Islet of Langerhans (tissue), 1 donor: ENCODE measurements at regions not wholly inside any gene's neighbourhood (a gene's known extent, or its start where the extent isn't known, plus 50 kb on each side); places are given as distances from the start of the nearest gene placed in this dataset.
A peak's percentile ranks its signal among the peaks of the same experiment; 100 is the strongest.

Source experiments
- FAIRE-seq: peaks from one replicate; lab custom pipeline; 2011; peaks lifted over from hg19 to GRCh38; lab: Jason Lieb, UNC

GRCh38 chr2:16890081-16890480 is 224.4 kb upstream of the CYRIA start:
- FAIRE-seq, result no peak

GRCh38 chr2:16885027-16885426 is 219.4 kb upstream of the CYRIA start:
- FAIRE-seq, result no peak

DNA sequence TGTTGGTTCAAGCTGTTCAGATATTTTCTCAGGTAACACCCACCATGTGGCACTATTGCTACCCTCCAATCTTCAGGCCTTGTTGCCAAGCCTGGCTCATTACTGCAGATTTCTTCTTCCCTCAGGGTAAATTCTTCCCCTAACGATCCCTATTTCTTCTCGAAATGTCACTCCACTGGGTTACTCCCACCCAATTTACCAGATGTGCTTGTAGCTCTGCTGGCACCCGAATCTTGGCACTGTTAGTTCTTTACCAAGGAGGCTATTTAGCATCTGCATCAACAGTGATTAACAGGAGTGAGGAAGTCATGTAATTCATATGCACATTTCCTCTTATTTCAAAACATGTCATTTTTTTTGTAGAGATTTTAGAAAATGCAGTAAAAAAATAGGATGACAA is 217.1 kb upstream of the CYRIA start:
- no peak for FAIRE-seq

- FAIRE-seq, result no peak
Observed at GRCh38 chr2:16881122-16881521, 215.5 kb upstream of the CYRIA start.

DNA sequence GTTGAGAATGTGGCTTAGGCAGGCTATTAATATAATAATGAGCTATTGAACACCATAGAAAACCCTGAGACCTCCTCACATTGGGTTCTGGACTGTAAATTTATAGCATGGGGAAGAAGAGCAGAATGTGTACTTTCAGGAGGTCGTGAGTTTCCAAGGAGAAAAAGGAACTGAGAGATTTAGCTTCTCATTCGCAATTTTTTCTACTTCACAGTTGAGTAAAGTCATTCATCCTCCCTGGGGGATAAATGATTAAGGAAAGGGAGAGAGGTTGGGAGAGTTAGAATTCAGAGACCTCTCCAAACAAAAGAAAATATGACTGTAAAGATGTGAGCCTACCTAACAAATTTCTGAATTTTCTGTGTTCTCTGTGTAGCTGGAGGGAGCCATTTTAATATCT is 205.8 kb upstream of the CYRIA start:
- no peak for FAIRE-seq

- no peak for FAIRE-seq
Observed at GRCh38 chr2:16870491-16871076, 204.9 kb upstream of the CYRIA start.

DNA sequence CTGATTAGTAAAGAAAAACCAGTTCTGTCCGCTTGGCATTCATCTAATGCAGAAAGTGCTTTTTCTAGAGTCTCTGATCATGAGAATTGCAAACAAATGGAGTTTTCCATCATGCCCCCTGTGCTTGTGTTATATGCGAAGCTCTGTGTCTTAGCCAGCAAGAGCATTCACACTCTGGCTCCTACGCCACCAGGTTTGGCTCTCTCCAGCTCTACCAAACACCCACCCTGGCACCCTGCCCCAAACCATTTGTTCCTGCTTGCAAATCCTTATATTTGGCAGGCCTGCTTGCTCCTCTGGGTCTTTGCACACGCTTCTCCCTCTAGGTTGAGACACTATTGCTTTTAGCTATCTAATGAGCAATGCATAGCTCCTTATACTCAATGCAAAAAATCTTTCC is 204.1 kb upstream of the CYRIA start:
- FAIRE-seq, result no peak

DNA sequence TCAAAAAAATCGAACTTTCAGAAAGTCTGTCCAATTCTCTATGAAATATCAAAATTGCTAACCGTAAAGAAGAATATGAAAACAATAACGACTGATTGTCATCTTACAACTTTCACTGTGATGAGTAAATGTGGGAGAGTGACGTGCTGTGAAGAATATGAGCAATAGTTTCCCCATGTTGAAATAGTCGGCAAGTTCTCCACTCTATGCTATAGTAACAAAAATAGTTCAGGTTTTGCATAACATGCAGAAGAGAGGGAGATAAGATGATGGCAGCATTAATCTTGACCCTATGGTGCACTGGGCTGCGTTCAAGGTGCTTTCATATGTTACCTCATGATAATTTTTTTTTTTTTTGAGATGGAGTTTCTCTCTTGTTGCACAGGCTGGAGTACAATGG is 196.8 kb upstream of the CYRIA start:
- FAIRE-seq, result no peak

DNA sequence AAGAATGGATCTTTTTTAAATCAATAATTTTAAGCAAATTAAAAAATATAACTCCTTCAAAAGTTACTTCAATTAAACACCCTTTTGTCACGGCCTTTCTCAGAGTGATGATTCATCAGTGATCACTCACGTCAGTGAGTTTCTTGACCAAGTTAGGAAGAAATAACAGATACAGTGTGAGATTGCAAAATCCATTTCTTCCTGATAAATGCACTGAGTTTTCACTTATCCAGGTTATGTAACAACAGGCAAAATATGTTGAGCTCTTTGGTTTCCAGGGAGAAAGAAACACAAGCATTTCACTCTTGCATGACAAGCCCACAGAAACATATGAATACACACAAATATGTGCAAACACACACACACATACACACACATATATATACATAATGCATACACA is 195.9 kb upstream of the CYRIA start:
- FAIRE-seq, result no peak

GRCh38 chr2:16861111-16861510 is 195.5 kb upstream of the CYRIA start:
- no peak for FAIRE-seq

- no peak for FAIRE-seq
Observed at GRCh38 chr2:16860627-16861026, 195.0 kb upstream of the CYRIA start.

DNA sequence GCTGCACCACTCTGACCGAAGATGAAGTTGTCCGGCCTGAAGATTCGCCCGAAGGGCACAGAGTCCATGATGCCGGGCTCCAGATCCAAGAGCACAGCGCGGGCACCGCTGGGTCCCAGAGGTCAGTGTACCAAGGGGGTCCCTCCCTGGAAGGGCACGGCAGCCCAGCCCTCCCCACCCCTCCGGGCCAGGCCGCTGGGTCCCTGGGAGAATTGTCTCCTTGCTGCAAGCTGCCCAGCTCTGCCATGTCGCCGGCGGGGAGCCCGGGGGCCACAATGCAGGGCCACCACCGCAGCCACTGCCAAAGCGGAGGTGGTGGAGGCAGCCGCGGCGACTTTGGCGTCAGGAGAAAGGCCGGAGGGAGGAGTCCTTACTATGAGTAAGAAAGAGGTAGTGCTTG is 189.5 kb upstream of the CYRIA start:
- FAIRE-seq, result no peak

- FAIRE-seq, result no peak
Observed at GRCh38 chr2:16853088-16853487, 187.5 kb upstream of the CYRIA start.

DNA sequence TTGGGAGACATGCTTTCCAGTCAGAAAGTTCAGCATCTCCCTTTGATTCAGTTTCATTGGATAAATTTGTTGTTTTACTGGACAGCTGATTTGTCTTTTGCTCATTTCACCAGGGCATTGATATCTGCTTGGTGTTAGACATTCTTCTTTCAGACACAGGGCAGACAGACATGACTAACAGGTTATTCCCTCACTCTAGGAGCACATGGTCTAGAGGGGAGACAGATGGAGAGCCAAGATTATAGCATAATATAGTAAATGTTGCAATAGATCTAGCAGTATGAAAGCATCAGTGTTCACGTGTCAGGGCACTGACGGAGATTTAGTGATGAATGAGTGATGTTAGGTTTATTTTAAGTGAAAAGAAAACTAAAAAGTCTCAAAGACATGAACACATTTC is 187.0 kb upstream of the CYRIA start:
- FAIRE-seq, result no peak

- no peak for FAIRE-seq
Observed at GRCh38 chr2:16851126-16851525, 185.5 kb upstream of the CYRIA start.

GRCh38 chr2:16840496-16841172 is 175.0 kb upstream of the CYRIA start:
- FAIRE-seq, result no peak

GRCh38 chr2:16832910-16833309 is 167.3 kb upstream of the CYRIA start:
- FAIRE-seq, result no peak

- FAIRE-seq, result peak; percentile 94
Observed at GRCh38 chr2:16828828-16829160, 163.2 kb upstream of the CYRIA start.

DNA sequence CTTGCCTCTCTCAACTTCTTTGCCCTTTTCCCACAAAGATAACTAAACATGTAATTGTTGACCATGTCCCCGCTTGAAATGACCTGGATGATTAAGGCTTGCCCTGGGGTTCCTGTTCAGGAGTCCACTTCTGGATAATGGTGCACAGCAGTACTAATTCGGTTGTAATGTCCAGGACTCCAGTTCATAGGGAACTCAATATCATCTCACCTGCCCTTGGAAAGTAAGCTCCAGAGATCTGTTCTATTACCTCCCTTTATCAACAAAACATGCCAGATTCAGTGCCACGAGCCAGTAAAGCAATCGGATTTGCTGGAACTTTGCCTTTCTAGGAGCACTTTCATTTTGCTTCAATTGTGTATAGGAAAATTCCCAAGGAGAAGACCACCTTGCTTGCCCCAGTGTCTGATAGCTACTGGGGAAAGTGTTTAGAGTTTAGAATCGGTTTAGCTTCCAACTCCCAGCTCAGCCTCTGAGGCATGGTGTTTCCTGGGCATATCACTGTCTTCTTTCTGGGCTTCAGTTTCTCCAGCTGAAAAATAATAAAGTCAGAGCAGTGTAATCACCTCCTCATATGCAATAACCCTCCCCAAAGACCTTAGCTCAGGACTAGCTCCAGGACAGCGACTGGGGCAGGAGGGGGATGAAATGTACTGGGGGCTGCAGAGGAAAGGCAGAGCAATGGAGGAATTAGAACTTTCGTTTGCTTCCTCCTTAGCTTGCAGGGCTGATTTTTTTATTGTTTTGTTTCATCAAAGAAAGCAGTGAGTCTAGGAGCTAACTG is 162.6 kb upstream of the CYRIA start:
- FAIRE-seq, result no peak

DNA sequence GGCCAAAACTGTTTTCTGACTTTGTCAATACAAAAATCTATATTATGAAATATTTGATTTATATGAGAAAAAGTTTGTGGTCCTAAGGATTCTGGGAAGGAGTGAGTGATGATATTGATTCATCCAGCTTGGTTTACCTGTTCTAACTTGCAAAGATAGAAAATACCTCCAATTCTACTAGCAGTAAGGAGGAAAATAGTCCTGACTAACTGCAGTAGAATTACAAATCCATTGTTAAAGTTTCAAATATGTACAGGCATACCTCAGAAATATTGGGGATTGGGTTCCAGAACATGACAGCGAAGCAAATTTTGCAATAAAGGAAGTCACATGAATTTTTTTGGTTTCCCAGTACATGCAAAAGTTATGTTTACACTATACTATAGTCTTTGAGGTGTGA is 158.8 kb upstream of the CYRIA start:
- no peak for FAIRE-seq

GRCh38 chr2:16821692-16822091 is 156.1 kb upstream of the CYRIA start:
- FAIRE-seq, result peak; percentile 9

- no peak for FAIRE-seq
Observed at GRCh38 chr2:16818203-16818556, 152.5 kb upstream of the CYRIA start.

DNA sequence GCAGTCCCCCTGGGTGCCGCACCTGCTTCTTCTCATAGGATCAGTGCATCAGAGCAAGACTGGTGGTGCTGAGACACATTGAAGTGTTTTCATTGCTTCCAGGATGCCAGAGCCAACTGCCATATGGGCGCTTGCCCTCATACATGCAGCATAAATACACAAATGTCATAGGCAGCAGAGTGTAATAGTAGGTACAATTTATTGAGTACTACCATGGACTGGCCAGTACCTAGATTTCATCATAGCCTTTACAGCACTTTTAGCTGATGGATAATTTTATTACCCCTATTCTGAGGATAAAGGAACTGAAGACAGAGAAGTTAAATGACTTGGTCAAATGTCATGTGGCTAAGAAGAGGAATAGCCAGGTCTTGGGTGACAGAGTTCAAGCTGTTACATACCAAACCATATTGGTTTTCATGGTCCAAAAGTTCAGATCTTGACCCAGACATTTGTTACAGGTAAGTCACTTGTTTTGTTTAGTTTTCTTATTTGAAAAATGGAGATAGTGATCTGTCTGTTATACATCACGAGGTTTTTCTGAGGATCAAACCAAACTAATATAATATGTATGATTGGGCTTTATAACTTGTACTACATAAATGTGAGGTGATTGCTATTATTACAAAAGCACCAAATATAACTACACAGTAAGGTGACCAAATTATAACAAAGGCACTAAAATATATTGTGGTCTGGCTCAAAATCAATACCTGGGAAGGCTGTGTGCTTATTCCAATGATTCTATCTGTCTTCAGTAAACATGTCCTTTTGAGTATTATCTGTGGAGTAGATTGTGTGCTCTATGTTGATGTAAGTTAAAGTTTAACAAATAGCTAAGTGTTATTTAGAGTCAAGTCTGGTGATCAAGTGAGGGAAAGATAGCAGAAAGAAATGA is 151.9 kb upstream of the CYRIA start:
- FAIRE-seq, result peak; percentile 79
